Nephron (organoid): ENCODE measurements at regions not wholly inside any gene's neighbourhood (a gene's known extent, or its start where the extent isn't known, plus 50 kb on each side); places are given as distances from the start of the nearest gene placed in this dataset.
"Not testable (repeated sequence)": the region's sequence is repeated elsewhere in the genome, so short reads cannot be mapped to it uniquely, and the experiment has no call there.

Experiments
- H3K27ac Mint-ChIP-seq, 3 experiments: 2 replicates each; pipeline ENCODE4 v1.8.0; 2020; ENCODE audit warnings: mixed read lengths in 3 of 3, mild to moderate bottlenecking in 2 of 3, moderate library complexity in 1 of 3
- H3K27me3 Mint-ChIP-seq: 2 replicates; pipeline ENCODE4 v1.8.0; 2021; ENCODE audit warnings: low read depth, mild to moderate bottlenecking, moderate library complexity, mixed read lengths
- H3K36me3 Mint-ChIP-seq: 2 replicates; pipeline ENCODE4 v1.8.0; 2020; ENCODE audit warnings: low read depth, mixed read lengths
- H3K4me1 Mint-ChIP-seq: 2 replicates; pipeline ENCODE4 v1.8.0; 2020; ENCODE audit warnings: mixed read lengths
- H3K4me3 Mint-ChIP-seq, 3 experiments: 2 replicates each; pipeline ENCODE4 v1.8.0; 2020; ENCODE audit warnings: mild to moderate bottlenecking in 3 of 3, mixed read lengths in 3 of 3, moderate library complexity in 2 of 3
- H3K9me3 Mint-ChIP-seq: 2 replicates; pipeline ENCODE4 v1.8.0; 2020; ENCODE audit warnings: mixed read lengths
- TF ChIP-seq, protein P1 (sequence below), 3 experiments: fragments of 200-600 bp; sonication (generic); IDR thresholded peaks; one replicate each; pipeline ENCODE4 v1.5.0; 2021; ENCODE audit warnings: antibody characterized with exemption in 3 of 3; ENCODE audit not compliant: unreplicated experiment in 3 of 3

DNA sequence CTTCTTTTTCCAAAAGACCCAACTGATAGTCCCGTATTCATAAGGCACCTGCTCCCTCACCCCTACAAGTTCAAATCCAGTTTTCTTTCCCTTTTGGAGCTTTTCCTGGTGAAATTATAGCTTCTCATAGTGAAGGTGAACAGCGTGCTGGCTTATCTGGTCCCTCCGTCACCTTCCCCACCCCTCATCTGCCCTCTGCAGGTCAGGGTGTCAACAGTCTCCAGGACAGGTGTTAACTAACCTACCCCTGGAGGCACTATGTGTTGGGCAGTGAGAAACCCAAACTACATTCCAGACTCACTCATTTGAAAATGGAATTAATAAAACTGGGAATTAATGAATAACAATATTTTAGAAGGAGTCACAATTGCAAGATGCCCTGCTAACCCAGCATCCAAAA, 109.0 kb upstream of the TAS2R1 start:
- peaks cover 19% of the 10 kb centered on the region for H3K27me3 Mint-ChIP-seq
- H3K4me3 Mint-ChIP-seq = no peak overlapping the region
- H3K4me1 Mint-ChIP-seq = peaks cover 15% of the 10 kb centered on the region
- H3K9me3 Mint-ChIP-seq = no peaks in the 10 kb centered on the region
- no peaks in the 10 kb centered on the region for H3K36me3 Mint-ChIP-seq
- TF ChIP-seq, protein P1, sequence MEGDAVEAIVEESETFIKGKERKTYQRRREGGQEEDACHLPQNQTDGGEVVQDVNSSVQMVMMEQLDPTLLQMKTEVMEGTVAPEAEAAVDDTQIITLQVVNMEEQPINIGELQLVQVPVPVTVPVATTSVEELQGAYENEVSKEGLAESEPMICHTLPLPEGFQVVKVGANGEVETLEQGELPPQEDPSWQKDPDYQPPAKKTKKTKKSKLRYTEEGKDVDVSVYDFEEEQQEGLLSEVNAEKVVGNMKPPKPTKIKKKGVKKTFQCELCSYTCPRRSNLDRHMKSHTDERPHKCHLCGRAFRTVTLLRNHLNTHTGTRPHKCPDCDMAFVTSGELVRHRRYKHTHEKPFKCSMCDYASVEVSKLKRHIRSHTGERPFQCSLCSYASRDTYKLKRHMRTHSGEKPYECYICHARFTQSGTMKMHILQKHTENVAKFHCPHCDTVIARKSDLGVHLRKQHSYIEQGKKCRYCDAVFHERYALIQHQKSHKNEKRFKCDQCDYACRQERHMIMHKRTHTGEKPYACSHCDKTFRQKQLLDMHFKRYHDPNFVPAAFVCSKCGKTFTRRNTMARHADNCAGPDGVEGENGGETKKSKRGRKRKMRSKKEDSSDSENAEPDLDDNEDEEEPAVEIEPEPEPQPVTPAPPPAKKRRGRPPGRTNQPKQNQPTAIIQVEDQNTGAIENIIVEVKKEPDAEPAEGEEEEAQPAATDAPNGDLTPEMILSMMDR (IDR thresholded peaks at IDR 0.05; ENCODE audit: unreplicated experiment in 3 of 3) = no peak
- H3K27ac Mint-ChIP-seq = no peak overlapping the region

- Mint-ChIP-seq H3K27ac (no peak overlapping the region), H3K36me3 (no peaks in the 10 kb centered on the region), H3K4me3 (no peak overlapping the region), H3K27me3 (peaks cover 15% of the 10 kb centered on the region), H3K4me1 (peaks cover 20% of the 10 kb centered on the region), H3K9me3 (no peaks in the 10 kb centered on the region)
- TF ChIP-seq, protein P1 (IDR thresholded peaks at IDR 0.05; ENCODE audit: unreplicated experiment in 3 of 3) = no peak
Measured at GRCh38 chr5:9737265-9737664, 107.1 kb upstream of the TAS2R1 start.

DNA sequence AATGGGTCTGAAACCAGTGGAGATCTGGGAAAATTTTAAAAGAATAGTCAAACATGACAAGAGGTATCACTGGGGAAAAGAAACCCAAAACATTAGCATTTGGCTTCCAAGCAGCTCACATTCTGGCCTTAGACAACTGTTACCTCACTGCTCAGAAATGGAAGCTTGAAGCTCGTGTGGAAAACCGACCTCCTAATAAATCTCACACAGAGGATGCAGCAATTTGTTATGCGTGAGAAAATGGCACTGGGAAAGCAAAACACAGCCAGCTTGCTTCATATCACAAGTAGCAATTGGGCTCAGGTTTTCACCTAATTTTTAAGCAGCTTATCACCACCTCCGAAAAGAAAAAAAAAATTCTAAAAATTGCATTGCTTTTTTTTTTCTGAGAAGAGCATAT, 103.3 kb upstream of the TAS2R1 start:
- Mint-ChIP-seq H3K36me3 (no peaks in the 10 kb centered on the region), H3K9me3 (peaks cover 3% of the 10 kb centered on the region), H3K27ac (peak overlapping the region in 2 of 3 experiments; percentile 34 to 53), H3K27me3 (peaks cover 2% of the 10 kb centered on the region), H3K4me3 (no peak overlapping the region), H3K4me1 (peaks cover 20% of the 10 kb centered on the region)
- TF ChIP-seq, protein P1 (IDR thresholded peaks at IDR 0.05; ENCODE audit: unreplicated experiment in 3 of 3) = no peak

DNA sequence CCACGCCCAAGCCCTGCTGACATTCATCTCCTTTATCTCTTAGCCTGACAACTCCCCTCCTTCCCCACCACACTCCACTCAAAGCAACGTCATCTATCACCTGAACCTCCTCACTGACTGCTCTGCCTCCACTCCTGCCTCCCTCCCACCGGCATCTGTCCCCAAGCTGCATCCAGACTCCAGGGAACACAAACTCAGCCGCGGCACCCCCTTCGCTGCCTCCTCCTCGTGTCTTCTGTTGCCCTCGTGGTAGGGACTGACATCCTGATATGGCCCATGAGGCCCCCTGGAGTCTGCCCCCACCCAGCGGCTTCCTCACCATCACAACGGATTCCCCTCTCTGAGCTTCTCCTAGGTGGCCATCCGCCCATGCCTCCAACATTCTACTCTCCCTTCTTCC, 101.0 kb upstream of the TAS2R1 start:
- Mint-ChIP-seq H3K4me1 (peaks cover 20% of the 10 kb centered on the region), H3K27ac (no peak overlapping the region), H3K27me3 (peaks cover 5% of the 10 kb centered on the region), H3K9me3 (peaks cover 3% of the 10 kb centered on the region), H3K4me3 (no peak overlapping the region), H3K36me3 (no peaks in the 10 kb centered on the region)
- TF ChIP-seq, protein P1 (IDR thresholded peaks at IDR 0.05; ENCODE audit: unreplicated experiment in 3 of 3) = no peak

DNA sequence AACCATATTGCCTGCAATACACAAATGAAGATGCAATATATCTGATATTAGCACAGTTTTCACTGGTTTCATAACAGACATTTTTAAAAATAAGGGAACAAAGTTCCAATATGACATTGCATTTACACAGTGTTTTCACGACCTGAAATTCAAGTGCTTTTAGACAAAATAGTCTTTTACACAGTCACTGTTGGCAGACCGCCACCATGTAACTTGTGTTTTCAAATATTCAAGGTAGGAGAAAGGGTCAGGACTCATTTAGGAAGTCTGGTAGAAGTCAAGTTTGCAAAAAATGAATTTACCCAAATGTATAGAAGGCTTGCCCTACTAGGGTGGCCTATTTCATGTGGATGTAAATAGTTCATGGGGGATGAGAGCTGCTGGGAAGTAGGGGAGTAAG, 98.1 kb upstream of the TAS2R1 start:
- Mint-ChIP-seq H3K27me3 (peaks cover 12% of the 10 kb centered on the region), H3K36me3 (no peaks in the 10 kb centered on the region), H3K27ac (no peak overlapping the region), H3K9me3 (peaks cover 3% of the 10 kb centered on the region), H3K4me3 (no peak overlapping the region), H3K4me1 (peaks cover 2% of the 10 kb centered on the region)
- TF ChIP-seq, protein P1 (IDR thresholded peaks at IDR 0.05; ENCODE audit: unreplicated experiment in 3 of 3) = no peak

- TF ChIP-seq, protein P1 (IDR thresholded peaks at IDR 0.05; ENCODE audit: unreplicated experiment in 3 of 3) = no peak
- Mint-ChIP-seq H3K27me3 (peaks cover 23% of the 10 kb centered on the region), H3K36me3 (no peaks in the 10 kb centered on the region), H3K27ac (no peak overlapping the region), H3K4me1 (no peaks in the 10 kb centered on the region), H3K4me3 (no peak overlapping the region), H3K9me3 (peaks cover 3% of the 10 kb centered on the region)
Measured at GRCh38 chr5:9726931-9727330, 96.8 kb upstream of the TAS2R1 start.

DNA sequence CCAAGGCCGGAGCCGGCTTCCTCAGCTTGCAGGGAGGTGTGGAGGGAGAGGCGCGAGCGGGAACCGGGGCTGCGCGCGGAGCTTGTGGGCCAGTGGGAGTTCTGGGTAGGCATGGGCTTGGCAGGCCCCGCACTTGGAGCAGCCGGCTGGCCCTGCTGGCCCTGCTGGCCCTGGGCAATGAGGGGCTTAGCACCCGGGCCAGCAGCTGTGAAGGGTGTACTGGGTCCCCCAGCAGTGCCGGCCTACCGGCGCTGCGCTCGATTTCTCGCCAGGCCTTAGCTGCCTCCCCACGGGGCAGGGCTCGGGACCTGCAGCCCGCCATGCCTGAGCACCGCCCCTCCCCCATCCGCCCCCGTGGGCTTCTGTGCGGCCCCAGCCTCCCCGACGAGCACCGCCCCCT, 95.1 kb upstream of the TAS2R1 start:
- not testable (repeated sequence) for H3K36me3 Mint-ChIP-seq, H3K27ac Mint-ChIP-seq, H3K4me3 Mint-ChIP-seq, H3K9me3 Mint-ChIP-seq, H3K4me1 Mint-ChIP-seq
- peaks cover 32% of the 10 kb centered on the region for H3K27me3 Mint-ChIP-seq
